ENCODE measurements at regions not wholly inside any gene's neighbourhood (a gene's known extent, or its start where the extent isn't known, plus 50 kb on each side); places are given as distances from the start of the nearest gene placed in this dataset.

DNA sequence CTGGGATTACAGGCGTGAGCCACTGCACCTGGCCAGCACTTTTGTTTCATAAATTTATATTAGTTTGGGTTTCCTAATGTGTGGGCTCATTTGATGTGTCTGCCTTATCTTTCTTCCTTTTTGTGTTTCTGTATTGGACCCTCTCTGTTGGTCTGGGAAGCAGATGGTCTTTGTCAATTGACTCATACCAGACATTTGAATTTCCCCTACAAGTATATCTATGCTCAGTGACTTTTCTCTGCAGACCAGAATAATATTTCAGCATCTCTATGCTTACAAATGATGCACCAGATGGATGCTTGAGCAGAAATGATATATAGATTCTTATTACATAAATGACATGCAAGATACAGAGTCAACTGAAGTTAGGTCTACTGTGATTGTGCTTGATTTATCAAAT is 329.9 kb upstream of the SLCO3A1 start:
- DNase-seq = no peak

DNA sequence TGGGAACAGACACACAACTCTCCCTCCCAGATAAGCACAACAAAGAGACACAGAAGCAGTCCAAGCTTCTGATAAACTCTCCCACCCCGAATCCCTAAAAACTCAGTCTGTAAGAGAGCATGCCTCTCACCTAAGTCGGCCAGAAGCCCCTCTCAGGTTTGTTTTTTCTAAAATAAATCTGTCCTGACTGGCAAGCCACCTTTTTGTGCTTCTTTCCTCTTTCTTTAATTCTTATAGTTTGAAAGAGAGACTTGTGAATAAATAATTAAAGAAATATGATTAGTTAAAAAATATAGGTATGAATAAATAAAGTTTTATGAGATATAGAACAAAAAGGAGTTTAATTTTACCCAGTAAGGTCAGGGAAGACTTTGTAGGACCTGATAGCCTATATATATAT is 329.0 kb upstream of the SLCO3A1 start:
- no peak for DNase-seq

DNA sequence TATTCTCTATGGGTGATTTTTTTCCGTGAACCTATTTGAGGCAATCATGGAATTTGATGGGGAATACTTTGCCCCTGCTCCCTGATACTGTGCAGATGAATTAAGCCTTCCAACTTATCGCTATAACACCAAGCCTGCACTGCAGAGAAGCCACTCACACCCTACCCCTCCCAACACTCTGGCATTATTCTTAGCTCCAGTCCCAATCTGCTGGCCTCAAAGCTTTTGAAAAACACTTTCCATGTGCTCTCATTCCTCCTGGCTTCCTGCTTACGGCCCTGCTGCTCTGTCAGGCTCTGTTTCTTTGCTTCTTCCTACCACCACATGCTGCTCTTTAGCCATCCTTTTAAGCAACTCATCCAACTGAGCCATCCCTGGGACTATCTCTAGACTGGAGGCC is 327.8 kb upstream of the SLCO3A1 start:
- no peak for DNase-seq

DNA sequence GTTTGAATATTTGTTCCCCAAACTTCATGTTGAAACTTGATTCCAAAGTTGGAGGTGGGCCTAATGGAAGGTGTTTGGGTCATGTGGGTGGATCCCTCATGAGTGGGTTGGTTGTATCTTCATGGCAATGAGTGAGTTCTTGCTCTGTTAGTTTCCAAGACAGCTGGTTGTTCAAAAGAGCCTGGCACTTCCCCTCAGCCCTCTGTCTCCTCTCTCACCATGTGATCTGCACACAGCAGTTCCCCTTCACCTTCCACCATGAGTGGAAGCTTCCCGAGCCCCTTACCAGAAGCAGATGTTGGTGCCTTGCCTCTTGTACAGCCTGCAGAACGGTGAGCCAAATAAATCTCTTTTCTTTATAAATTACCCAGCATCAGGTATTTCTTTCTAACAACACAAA is 327.1 kb upstream of the SLCO3A1 start:
- no peak for DNase-seq

DNA sequence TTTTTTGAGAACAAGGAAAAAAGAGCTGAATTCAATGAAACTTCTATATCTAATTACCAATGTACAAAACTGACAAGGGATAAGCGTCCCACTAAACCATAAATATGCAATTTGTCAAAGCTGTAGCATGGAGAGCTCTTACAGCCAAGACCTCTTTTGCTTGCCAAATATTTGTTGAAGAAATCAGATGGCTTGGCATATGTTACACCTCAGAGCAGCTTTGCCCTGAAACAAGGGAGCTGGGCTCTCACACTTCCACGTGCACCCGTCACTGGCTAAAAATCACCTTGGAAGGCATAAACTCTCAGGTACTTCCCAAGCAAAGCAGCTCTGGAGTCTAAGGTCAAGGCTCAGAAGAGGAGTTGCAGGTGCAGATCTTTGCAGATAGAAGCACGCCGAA is 324.7 kb upstream of the SLCO3A1 start:
- DNase-seq = no peak

DNA sequence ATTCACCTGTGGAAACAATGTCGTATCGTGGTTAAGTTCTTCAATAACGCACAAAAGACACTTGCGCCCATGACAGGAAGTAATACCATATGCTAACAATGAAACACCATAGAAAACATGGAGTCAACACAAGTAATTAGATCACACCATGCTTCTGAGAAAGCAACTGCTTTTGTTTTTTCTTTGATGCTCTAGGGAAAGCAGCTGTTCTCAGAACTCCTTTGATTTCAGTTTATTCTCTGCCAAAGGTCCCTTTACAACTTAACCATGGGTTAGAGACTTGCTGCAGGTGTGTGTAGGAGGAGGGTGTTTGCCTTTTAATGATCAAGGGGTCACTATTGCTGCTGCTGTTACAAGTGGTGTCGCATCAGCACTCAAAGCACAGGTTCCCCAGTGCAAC is 324.0 kb upstream of the SLCO3A1 start:
- no peak for DNase-seq

DNA sequence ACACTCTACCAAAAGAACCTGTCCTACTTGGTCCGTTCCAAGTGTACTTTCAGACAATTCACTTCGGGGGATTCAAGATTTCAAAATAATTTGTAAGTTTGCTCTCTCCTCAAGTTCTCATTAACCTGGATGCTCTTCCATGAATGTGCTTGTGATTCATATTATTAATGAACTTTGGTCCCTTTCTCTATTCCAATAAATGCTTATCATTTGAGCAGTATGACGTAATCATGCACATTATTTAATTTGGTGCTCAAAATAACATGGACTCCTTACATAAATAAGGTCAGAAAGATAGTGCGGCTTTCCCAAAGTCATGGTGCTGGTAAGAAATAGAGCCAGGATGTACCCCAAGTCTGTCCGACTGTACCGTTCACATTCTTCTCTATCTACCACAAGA is 323.2 kb upstream of the SLCO3A1 start:
- DNase-seq = no peak

DNA sequence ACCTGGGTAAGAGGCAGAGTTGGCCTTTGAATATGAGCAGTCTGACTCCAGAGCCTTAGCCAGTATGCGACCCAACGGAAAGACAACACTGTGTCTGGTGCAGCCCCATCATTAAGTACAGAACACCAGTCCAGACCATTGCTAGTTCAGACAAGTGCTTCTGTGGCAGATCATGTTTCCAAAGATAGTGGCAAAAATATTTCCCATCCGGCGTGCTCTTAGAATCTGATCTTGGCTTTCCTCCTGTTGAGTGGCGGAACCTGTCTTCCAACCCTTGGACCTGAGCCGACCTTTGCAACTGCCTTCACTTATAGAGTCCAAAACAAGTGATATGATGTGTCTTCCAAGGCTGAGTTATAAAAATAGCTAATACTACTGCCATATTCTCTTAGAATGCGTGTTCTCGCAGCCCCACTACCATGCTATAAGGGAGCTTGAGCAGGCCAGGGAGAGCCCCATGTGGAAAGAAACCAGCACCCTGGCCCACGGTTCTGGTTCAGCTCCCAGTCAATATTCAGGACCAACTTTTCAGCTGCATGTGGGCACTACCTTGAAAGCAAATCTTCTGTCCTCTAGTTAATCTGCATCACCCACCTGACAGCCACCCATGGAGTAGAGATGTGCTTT is 322.4 kb upstream of the SLCO3A1 start:
- no peak for DNase-seq

DNA sequence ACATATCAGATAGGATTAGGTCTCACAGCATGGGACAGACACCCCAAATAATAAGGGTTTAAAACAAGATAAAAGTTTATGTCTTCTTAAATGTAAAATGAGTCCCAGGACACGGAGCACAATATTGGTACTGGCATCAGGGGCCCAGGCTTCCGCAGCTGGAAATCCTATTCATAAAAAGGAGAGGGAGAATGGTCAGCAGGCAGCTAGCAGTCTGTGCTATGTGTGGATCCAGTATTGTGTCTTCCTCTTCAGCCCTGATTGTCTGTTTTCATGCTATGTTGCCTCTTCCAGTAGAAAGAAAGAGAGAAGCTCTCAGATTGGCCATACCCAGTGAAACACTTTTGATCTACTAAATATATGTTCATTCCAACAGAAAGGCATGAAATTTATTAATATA is 319.3 kb upstream of the SLCO3A1 start:
- no peak for DNase-seq

DNA sequence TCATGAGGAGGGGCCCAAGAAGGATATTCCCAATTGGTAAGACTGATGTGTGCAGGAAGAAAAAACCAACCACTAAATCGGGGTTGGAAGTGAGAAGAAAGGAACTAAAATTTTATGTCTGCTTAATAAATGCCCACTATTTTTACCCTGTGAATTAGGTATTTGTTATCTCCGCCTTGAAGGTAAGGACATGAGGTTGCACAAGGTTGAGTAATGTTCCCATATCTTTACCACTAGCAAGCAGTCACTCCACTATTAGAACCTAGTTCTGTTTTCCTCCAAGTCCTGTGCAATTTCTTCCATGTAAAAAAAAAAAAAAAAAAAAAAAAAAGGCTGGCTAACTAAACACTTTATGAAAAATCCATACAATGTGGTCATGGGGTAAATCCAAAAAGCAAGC is 318.5 kb upstream of the SLCO3A1 start:
- DNase-seq = no peak

DNA sequence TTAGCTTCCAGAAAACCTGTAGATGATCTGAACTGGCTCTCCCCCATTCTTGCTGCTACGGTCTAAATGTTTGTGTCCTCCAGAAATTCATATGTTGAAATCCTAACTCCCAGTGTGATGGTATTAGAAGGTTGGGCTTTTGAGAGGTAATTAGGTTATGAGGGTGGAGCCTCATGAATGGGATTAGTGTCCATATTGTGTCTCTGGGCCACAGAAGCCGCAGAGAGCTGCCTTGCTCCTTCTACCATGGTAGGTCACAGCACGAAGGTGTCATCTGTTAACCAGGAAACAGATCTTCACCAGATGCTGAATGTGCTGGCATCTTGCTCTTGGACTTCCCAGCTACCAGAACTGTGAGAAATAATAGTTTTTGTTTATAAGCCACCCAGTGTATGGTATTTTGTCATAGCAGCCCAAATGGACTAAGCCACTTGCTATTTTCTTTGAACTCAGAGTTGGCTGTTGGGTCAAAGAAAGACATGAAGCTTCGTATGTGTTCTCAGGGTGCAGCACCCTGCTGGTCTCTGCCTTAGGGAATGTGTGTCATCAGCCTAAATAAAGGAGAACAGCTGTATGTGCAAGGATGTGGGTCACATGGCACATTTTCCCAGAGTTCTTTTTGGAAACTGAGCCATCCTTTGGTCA is 317.5 kb upstream of the SLCO3A1 start:
- no peak for DNase-seq

DNA sequence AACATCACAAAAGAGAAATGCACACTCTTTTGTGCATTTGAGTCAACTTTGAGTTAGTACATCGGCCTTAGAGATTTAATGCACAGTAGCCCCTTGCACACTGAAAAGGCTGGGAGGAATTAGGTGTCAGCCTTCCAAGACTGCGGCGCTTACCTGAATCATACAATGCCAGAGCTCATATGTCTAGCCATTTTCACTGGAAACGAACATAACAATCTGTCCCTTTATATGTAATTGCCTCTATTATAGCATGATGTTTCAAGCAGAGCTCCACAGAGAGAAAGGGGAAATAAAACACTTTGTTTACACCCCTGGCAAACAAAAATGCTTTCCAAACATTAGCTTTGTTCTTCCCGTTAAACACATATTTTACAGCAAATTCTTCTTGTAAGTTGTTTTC is 315.7 kb upstream of the SLCO3A1 start:
- DNase-seq = peak; percentile 58

DNA sequence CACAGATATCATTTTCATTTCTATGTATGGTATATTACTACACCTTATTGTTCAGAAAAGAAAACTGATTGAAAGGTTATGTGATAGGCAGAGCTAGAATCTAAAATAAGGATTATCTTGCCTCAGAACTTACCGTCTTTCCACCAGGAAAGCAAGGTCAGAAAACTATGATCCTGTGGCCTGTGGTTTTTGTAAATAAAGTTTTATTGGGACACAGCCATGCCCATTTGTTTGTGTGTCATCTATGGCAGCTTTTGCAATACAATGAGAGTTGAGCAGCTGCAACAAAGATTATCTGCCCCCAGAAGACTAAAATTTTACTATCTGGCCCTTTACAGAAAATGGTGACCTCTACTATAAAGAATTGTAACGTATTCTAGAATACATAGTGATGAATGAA is 314.7 kb upstream of the SLCO3A1 start:
- DNase-seq = no peak

DNA sequence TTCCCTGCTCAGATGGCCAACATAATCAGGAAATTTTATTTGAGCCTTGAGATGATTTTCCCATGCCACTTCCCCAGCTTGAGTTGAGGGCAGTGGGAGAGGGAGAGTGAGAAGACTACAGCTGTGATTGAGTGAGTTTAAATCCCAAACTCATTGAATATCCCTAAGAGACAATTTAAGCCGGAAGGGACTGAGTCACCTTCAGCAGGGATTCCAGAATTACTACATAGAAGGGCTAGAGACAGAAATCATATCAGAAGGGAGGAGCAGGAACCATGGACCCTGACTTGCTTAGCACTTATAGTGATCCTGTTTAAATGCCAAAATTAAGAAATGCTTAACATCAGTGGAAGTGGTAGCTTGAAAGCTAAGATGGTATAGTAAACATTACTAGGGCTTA is 312.2 kb upstream of the SLCO3A1 start:
- no peak for DNase-seq

DNA sequence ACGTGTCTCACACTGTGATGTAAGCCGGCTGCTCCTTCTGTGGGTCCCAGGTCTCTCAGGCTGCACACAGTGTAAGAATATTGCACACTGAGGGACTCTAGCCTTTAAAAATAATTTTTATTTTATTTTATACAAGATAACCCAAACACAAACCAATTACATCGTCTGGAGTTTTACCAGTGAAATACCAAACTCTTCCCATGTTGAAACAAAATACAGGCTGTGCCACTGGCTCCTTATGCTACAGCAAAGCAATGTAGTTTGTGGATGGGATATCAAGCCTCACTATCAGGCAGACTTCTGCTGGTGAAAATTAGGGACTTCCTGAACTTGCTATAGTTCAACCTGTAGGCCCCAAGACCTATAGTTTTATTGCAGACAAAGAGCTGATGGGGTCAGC is 311.3 kb upstream of the SLCO3A1 start:
- no peak for DNase-seq

DNA sequence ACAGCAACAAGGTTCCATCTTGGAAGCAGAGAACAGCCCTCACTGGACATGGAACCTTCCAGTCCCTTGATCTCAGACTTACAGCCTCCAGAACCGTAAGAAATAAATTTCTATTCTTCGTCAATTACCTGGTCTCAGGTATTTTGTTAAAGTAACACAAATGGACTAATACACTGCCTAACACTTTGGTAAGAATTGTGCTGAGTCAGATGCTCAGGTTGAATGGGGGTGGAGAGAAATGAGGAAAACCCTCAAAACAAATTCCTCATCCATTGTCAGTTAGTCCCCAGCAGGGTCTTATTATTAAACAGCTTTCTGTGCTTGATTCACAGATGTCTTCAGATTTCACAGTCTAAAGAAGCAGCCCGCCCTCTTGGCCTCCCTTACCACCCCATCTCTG is 306.2 kb upstream of the SLCO3A1 start:
- no peak for DNase-seq

DNA sequence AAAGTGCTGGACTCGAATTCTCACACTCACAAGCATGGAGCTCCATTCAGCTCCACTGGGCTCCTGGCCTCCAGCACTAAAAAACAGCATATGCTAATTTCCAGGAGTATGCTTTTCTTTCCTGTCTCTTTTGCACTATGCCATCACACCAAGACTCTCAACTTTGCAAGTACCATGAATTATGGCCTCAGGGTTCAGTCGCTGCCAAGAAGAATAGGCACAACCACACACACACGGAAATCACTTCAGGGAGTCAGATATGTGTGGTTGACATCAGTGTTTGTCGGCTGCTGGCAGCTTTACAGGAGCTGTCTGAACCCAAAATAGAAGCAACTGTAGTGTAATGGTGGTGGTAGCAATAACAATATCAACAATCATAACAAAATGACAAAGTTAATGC is 305.0 kb upstream of the SLCO3A1 start:
- no peak for DNase-seq

DNA sequence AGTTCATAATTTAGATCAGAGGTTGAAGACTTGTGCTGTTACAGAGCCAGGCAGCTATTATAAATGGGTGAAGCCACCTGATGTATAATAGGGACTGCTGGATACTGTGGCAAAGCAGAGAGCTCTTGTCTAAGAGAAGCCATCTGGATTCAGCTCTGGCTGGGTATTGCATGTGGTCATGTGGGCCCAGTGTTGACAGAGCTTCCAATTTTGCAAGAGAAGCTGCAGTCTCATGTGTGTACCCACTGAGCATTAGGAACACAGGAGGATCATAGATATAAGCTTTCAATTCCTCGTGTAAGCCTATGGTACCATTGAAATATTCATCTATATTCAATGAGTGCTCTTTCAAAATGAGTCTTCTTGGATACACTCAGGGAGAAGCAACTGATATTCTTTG is 303.9 kb upstream of the SLCO3A1 start:
- peak; percentile 6 for DNase-seq

DNA sequence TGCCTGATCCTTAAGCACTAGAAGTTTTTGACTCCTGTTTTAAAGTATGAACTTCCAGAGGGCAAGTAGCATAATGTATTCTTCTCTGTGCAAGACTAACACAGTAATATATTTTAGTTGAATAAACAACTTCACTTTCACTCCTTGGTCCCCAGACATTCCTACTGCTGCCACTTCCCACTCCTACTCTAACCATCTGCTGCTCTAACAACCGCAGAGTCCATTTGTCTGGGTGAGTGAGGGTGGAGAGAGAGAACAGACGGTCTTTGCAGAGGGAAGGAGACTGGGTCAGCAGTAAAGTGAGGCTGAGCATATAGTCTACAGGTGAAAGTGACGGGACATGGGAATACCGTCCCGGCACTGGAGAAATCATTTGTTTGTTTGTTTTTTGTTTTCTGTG is 301.0 kb upstream of the SLCO3A1 start:
- DNase-seq = no peak

DNA sequence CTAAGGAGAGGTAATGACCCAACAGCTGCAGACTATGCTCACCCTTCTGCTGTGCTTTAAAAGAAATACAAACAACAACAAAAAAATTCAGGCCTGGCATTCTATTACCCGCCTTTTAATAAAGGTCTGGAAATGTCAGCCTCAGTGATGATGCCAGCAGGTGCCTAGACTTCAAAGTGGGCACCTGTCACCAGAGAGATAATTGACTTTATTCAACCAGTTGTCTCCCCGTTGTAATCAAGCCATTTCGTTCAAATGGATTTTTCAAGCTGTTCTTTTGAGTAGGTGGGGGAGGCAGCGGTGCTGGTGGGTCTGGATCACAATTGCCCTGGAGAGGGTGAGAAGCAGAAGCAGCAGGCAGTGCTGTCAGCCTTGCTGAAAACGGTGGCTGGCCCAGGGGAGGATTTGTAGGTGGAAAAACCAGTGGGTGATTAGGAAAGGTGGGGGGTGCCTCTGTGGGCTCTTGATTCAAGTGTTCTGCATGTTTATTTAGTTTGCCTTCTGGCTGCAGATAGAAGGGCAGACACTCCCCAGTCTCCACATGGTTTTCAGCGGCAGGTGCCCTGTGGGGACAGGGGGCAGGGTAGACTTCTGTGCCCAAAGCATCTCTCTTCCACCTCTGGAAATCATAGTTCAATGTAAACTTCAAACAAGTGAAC is 300.2 kb upstream of the SLCO3A1 start:
- peak; percentile 63 for DNase-seq

DNA sequence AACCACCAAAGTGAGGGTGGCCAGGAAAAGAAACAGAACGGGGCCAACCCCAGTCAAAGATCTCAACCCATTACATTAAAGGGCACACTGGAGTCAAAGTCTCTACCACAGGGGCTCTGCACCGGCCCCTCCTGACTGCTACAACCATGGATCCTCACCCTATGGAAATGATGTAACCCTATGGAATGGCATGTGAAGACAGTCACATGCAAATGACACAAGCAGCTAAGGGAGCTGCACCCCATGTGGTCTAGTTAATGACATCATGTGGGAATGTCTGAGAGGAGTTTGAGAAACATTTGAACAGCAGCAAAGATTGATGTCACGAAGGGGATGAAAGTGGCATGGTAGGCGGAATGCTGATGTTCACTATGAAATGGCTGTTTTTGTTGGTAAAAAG is 298.2 kb upstream of the SLCO3A1 start:
- DNase-seq = no peak

DNA sequence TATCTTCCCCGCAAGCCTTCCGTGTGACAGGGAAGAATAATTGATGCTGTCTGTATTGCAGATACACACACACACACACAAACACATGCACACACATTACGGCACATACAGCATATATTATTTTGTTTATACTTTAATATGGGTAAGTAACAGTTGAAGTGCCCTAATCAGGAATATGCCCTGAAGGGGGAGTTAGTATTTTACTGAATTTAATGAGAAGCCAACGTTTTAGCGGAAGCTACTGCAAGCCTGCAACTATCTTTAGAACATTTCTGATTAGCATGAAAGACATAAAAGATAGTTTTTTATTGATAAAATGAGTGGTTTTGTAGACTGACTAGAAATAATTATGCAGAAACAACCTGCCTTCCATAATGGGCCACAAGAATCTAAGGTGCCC is 296.6 kb upstream of the SLCO3A1 start:
- DNase-seq = no peak

DNA sequence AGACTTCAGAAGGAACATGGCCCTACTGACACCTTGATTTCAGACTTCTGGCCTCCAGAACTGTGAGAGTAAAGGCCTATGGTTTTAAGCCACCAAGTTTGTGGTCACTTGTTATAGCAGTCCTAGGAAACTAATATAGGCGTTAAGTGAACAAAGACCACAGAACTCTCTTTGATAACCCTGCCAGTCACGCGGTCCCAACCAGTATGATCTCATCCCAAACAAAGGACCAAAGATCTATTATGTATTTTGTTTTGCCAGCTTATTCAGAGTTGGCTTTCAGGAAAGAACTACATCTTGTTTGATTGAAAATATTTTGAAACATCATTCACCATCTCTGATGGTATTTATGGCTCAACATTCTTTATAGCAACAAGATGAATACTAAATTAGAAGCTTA is 294.4 kb upstream of the SLCO3A1 start:
- no peak for DNase-seq

DNA sequence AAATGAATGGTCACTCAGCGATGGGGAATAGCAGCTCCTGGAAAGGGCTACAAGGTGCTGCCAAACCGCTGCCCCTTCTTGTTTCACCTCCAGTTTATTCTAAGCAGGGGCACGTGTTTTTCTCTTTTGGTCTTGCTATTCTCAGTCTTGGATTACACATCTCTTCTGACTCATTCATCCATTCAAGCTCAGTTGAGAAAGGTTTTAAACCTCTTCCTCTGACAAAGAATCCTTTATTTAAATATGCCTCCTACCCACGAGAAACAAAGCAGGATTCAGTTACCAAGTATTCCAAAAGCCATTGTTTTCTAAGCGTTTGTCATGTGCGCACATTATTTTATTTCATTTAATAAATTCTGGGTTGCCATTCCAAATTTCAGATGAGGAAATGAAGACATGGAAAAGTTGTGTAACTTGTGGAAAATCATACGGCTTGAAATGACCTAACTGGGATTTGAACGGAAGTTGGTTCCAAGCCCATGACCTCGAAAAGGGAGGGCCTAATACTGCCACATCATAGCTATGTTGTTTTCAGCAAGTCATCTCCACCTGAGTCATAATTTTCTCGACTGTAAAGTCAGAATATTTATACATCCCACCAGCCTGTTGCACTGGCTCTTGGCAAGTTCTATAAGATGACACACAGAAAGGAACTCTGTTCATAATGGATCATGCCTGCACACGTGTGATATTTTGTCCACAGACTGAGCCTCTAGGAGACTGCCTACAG is 292.0 kb upstream of the SLCO3A1 start:
- DNase-seq = no peak

All from NCI-H1436 (cell line).